ENCODE measurements at regions not wholly inside any gene's neighbourhood (a gene's known extent, or its start where the extent isn't known, plus 50 kb on each side); places are given as distances from the start of the nearest gene placed in this dataset.

- TF ChIP-seq BHLHE40 (IDR thresholded peaks at IDR 0.05; ENCODE audit: borderline replicate concordance in 1 of 2, low read depth in 2 of 2, low read length in 1 of 2) (no peak), EZH2 (IDR thresholded peaks at IDR 0.05; ENCODE audit: borderline replicate concordance, control insufficient read depth, low read depth, low read length) (no peak), TAF1 (IDR thresholded peaks at IDR 0.05; ENCODE audit: borderline replicate concordance, low read depth, low read length) (no peak), PML (IDR thresholded peaks at IDR 0.05; ENCODE audit: low read length) (no peak), SREBF2 (IDR thresholded peaks at IDR 0.05; ENCODE audit: low read length) (no peak), POLR2AphosphoS2 (IDR thresholded peaks at IDR 0.05; ENCODE audit: low read depth, low read length) (no peak), CTCF (IDR thresholded peaks at IDR 0.05 in 2 of 3, conservative IDR thresholded peaks at IDR 0.05 in 1 of 3; ENCODE audit: control insufficient read depth in 2 of 3, extremely low read depth in 1 of 3, insufficient read depth in 1 of 3, low read depth in 3 of 3, low read length in 3 of 3) (no peak), POLR2AphosphoS5 (IDR thresholded peaks at IDR 0.05; ENCODE audit: low read length) (no peak), USF2 (IDR thresholded peaks at IDR 0.05; ENCODE audit: borderline replicate concordance, low read depth, low read length) (no peak), ZNF274 (IDR thresholded peaks at IDR 0.05; ENCODE audit: insufficient read depth, insufficient read length) (no peak), PKNOX1 (IDR thresholded peaks at IDR 0.05) (no peak)
These were observed 238.3 kb upstream of the NCKAP5 start for GRCh38 chr2:133806564-133806963.

Measured in GM12878 (cell line).